GM12878 (cell line): ENCODE measurements at regions not wholly inside any gene's neighbourhood (a gene's known extent, or its start where the extent isn't known, plus 50 kb on each side); places are given as distances from the start of the nearest gene placed in this dataset.

Experiments
- ATAC-seq: fragments of 200-7000 bp; cut with Tn5 transposase; 3 replicates; pipeline ENCODE4 v1.9.1; 2020; ENCODE audit warnings: mild to moderate bottlenecking, moderate library complexity
- BruUV-seq: library from RNA; stranded (reverse); fragments of 400-500 nt; replicated peaks from 2 replicates; lab custom pipeline; 2021; lab: Mats Ljungman, UMichigan
- CTCF ChIA-PET: fragments of 300-600 bp; sonication (Branson Sonifier 250); formaldehyde crosslinking; extraction: SDS; loops from one replicate; lab custom pipeline; 2021; ENCODE audit warnings: inconsistent platforms; lab: Yijun Ruan, JAX
- POLR2A ChIA-PET: fragments of 350-600 bp; formaldehyde crosslinking; extraction: SDS; loops from one replicate; lab custom pipeline; 2021; ENCODE audit warnings: inconsistent platforms; lab: Charles Lee
- RAD21 ChIA-PET: fragments of 300-600 bp; sonication (Branson Sonifier 250); formaldehyde crosslinking; loops from one replicate; lab custom pipeline; 2023; ENCODE audit warnings: antibody characterized with exemption; ENCODE audit not compliant: unreplicated experiment; lab: Charles Lee
- SMC1A ChIA-PET: fragments of 300-600 bp; sonication (Branson Sonifier 250); formaldehyde crosslinking; loops from one replicate; lab custom pipeline; 2023; ENCODE audit not compliant: unreplicated experiment, uncharacterized antibody; lab: Charles Lee
- DNase-seq: peaks from one replicate; pipeline ENCODE4 v3.0.0-alpha.2; 2011; ENCODE audit warnings: low read depth, low spot score
- FAIRE-seq: peaks from 3 replicates; lab custom pipeline; 2011; peaks lifted over from hg19 to GRCh38; lab: Jason Lieb, UNC
- H2AFZ ChIP-seq: 2 replicates; pipeline ENCODE4 v1.6.0; 2011; ENCODE audit warnings: low read depth, low read length, control low read depth; ENCODE audit not compliant: control insufficient read depth
- H3K27ac ChIP-seq: 2 replicates; pipeline ENCODE4 v1.5.1; 2011; ENCODE audit warnings: control low read depth; ENCODE audit not compliant: control insufficient read depth, insufficient read depth
- H3K27me3 ChIP-seq, 2 experiments: replicated peaks in 1 of 2; 2 replicates each; pipeline versions ENCODE4 v1.6.0 to v1.6.1; 2011; ENCODE audit warnings: low read length in 1 of 2; ENCODE audit not compliant: control insufficient read depth in 2 of 2, insufficient read depth in 2 of 2
- H3K36me3 ChIP-seq, 2 experiments: 2 replicates each; pipeline ENCODE4 v1.5.1; 2011; ENCODE audit warnings: low read length in 1 of 2; ENCODE audit not compliant: control insufficient read depth in 2 of 2, insufficient read depth in 2 of 2
- H3K4me1 ChIP-seq: 2 replicates; pipeline ENCODE4 v1.6.1; 2011; ENCODE audit warnings: mild to moderate bottlenecking, low read length, moderate library complexity, mixed read lengths; ENCODE audit not compliant: control insufficient read depth, insufficient read depth
- H3K4me2 ChIP-seq: 2 replicates; pipeline ENCODE4 v1.6.0; 2011; ENCODE audit warnings: control low read depth; ENCODE audit not compliant: control insufficient read depth, insufficient read depth
- H3K4me3 ChIP-seq: fragments of 200-600 bp; sonication (generic); 2 replicates; pipeline ENCODE4 v1.5.1; 2016
- H3K79me2 ChIP-seq: 2 replicates; pipeline ENCODE4 v1.6.0; 2011; ENCODE audit warnings: low read length; ENCODE audit not compliant: control insufficient read depth, insufficient read depth
- H3K9ac ChIP-seq: 2 replicates; pipeline ENCODE4 v1.8.0; 2011; ENCODE audit warnings: low read length, control low read depth, mixed read lengths; ENCODE audit not compliant: control insufficient read depth, insufficient read depth
- H3K9me3 ChIP-seq: replicated peaks from 3 replicates; pipeline ENCODE4 v1.5.1; 2011; ENCODE audit warnings: mild to moderate bottlenecking, low read length; ENCODE audit not compliant: control insufficient read depth, insufficient read depth
- H4K20me1 ChIP-seq: 2 replicates; pipeline ENCODE4 v1.6.0; 2011; ENCODE audit not compliant: control insufficient read depth, insufficient read depth
- BCL3 ChIP-seq: IDR thresholded peaks from 2 replicates; pipeline ENCODE4 v1.6.1; 2011; ENCODE audit warnings: borderline replicate concordance, low read depth, mild to moderate bottlenecking, moderate library complexity, low read length; ENCODE audit not compliant: insufficient read depth, poor library complexity, severe bottlenecking
- E2F4 ChIP-seq: IDR thresholded peaks from 2 replicates; pipeline ENCODE4 v1.6.1; 2012; ENCODE audit warnings: low read depth, low read length, improper control_type of control experiment
- E2F8 ChIP-seq: fragments of 450-650 bp; IDR thresholded peaks from 2 replicates; pipeline ENCODE4 v1.6.1; 2018; ENCODE audit warnings: mild to moderate bottlenecking, low read depth, moderate library complexity; ENCODE audit not compliant: partially characterized antibody
- HDGF ChIP-seq: fragments of 450-650 bp; IDR thresholded peaks from 2 replicates; pipeline ENCODE4 v1.6.1; 2016; ENCODE audit warnings: antibody characterized with exemption
- IKZF1 ChIP-seq: fragments of 450-650 bp; conservative IDR thresholded peaks from 2 replicates; pipeline ENCODE4 v1.6.1; 2017; ENCODE audit warnings: antibody characterized with exemption, mild to moderate bottlenecking
- JUNB ChIP-seq: IDR thresholded peaks from 2 replicates; pipeline ENCODE4 v1.6.1; 2016; ENCODE audit warnings: antibody characterized with exemption, mild to moderate bottlenecking
- SKIL ChIP-seq: fragments of 450-650 bp; IDR thresholded peaks from 2 replicates; pipeline ENCODE4 v1.6.1; 2017; ENCODE audit warnings: mild to moderate bottlenecking, low read depth, inconsistent platforms; ENCODE audit not compliant: poor library complexity, severe bottlenecking
- SPI1 ChIP-seq: IDR thresholded peaks from 2 replicates; pipeline ENCODE4 v1.6.1; 2011; ENCODE audit warnings: low read depth, mild to moderate bottlenecking, low read length, moderate library complexity, borderline replicate concordance; ENCODE audit not compliant: insufficient read depth
- USF2 ChIP-seq: IDR thresholded peaks from 2 replicates; pipeline ENCODE4 v1.6.1; 2011; ENCODE audit warnings: low read depth, low read length, improper control_type of control experiment, borderline replicate concordance
- WGBS: methylation state at CpG from one replicate; pipeline ENCODE4 v1.1.6; 2016; ENCODE audit warnings: low lambda C conversion rate; ENCODE audit not compliant: insufficient replicate concordance, insufficient coverage; ENCODE audit errors: missing lambda C conversion rate; 5-methylcytosine and 5-hydroxymethylcytosine counted together
- in situ Hi-C: fragments of 300-500 bp; cut with MboI; formaldehyde crosslinking; loops from 9 replicates; pipeline ENCODE4 v1.14.3; 2018; ENCODE audit warnings: mixed read lengths
- intact Hi-C: fragments of 100-400 bp; cut with micrococcal nuclease; formaldehyde crosslinking; loops from one replicate; pipeline ENCODE4 v1.14.2; 2022; ENCODE audit not compliant: unreplicated experiment
- TF ChIP-seq, protein P1 (sequence below): fragments of 450-650 bp; formaldehyde crosslinking; IDR thresholded peaks from 2 replicates; pipeline ENCODE4 v1.4.0; 2022; ENCODE audit warnings: mild to moderate bottlenecking, moderate library complexity

- in situ Hi-C loops, result no loop called here
- no peak for ATAC-seq
- BruUV-seq, result no TSS peak
- POLR2A ChIA-PET, result no interaction called here
- H3K4me1 ChIP-seq, result no peaks in the 10 kb centered on the region
- CTCF ChIA-PET, result interaction anchor here (0.6 to 5.1 kb wide), 6 partner anchors 9 to 653 kb away, joined by 3 to 49 read pairs (median 6); no protein-coding TSS in a partner anchor
- no peaks in the 10 kb centered on the region for H4K20me1 ChIP-seq
- no peak for FAIRE-seq
- 56% methylated on average over 4 of the region's 4 CpGs for WGBS
- SMC1A ChIA-PET, result interaction anchor here (0.6 to 3.9 kb wide), 3 partner anchors 8 to 81 kb away, joined by 3 to 36 read pairs (median 3); no protein-coding TSS in a partner anchor
- H3K27me3 ChIP-seq, result no peaks in the 10 kb centered on the region
- H3K36me3 ChIP-seq, result no peaks in the 10 kb centered on the region
- H3K9me3 ChIP-seq, result no peaks in the 10 kb centered on the region; the same call in 2 of the 3 replicates
- H3K9ac ChIP-seq, result no peak overlapping the region
- DNase-seq, result no peak
- H3K79me2 ChIP-seq, result no peaks in the 10 kb centered on the region
- no peak overlapping the region for H3K27ac ChIP-seq
- intact Hi-C loops, result no loop called here
- RAD21 ChIA-PET, result no interaction called here
- H3K4me2 ChIP-seq, result no peak overlapping the region
- H3K4me3 ChIP-seq, result no peak overlapping the region
- no peak overlapping the region for H2AFZ ChIP-seq
- TF ChIP-seq USF2 (no peak), HDGF (no peak), JUNB (no peak), SPI1 (no peak), IKZF1 (no peak), E2F8 (no peak), SKIL (no peak), E2F4 (no peak), BCL3 (no peak)
- TF ChIP-seq, protein P1, sequence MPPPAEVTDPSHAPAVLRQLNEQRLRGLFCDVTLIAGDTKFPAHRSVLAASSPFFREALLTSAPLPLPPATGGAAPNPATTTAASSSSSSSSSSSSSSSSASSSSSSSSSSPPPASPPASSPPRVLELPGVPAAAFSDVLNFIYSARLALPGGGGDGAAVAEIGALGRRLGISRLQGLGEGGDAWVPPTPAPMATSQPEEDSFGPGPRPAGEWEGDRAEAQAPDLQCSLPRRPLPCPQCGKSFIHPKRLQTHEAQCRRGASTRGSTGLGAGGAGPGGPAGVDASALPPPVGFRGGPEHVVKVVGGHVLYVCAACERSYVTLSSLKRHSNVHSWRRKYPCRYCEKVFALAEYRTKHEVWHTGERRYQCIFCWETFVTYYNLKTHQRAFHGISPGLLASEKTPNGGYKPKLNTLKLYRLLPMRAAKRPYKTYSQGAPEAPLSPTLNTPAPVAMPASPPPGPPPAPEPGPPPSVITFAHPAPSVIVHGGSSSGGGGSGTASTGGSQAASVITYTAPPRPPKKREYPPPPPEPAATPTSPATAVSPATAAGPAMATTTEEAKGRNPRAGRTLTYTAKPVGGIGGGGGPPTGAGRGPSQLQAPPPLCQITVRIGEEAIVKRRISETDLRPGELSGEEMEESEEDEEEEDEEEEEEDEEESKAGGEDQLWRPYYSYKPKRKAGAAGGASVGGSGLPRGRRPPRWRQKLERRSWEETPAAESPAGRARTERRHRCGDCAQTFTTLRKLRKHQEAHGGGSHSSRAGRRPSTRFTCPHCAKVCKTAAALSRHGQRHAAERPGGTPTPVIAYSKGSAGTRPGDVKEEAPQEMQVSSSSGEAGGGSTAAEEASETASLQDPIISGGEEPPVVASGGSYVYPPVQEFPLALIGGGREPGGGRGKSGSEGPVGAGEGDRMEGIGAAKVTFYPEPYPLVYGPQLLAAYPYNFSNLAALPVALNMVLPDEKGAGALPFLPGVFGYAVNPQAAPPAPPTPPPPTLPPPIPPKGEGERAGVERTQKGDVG (CRISPR knock-in tag), result no peak
These were observed 67.2 kb upstream of the WSB1 start for GRCh38 chr17:27226611-27227230.
